ENCODE measurements at regions not wholly inside any gene's neighbourhood (a gene's known extent, or its start where the extent isn't known, plus 50 kb on each side); places are given as distances from the start of the nearest gene placed in this dataset.
"Not testable (repeated sequence)": the region's sequence is repeated elsewhere in the genome, so short reads cannot be mapped to it uniquely, and the experiment has no call there.

DNA sequence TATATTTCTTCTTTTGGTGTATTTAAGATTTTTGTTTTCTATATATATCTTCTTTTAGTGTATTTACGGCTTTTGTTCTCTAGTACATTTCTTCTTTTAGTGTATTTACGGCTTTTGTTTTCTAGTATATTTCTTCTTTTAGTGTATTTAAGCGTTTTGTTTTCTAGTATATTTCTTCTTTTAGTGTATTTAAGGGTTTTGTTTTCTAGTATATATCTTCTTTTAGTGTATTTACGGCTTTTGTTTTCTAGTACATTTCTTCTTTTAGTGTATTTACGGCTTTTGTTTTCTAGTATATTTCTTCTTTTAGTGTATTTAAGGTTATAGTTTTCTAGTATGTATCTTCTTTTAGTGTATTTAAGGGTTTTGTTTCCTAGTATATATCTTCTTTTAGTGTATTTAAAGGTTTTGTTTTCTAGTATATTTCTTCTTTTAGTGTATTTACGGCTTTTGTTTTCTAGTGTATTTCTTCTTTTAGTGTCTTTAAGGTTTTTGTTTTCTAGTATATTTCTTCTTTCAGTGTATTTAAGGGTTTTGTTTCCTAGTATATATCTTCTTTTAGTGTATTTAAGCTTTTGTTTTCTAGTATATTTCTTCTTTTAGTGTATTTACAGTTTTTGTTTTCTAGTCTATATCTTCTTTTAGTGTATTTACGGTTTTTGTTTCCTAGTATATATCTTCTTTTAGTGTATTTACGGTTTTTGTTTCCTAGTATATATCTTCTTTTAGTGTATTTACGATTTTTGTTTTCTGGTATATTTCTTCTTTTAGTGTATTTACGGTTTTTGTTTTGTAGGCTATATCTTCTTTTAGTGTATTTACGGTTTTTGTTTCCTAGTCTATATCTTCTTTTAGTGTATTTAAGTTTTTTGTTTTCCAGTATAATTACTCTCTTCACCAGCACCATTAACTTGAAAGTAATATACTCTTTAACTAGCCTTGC, 249.4 kb downstream of the SHOX start:
- not testable (repeated sequence) for DNase-seq

DNA sequence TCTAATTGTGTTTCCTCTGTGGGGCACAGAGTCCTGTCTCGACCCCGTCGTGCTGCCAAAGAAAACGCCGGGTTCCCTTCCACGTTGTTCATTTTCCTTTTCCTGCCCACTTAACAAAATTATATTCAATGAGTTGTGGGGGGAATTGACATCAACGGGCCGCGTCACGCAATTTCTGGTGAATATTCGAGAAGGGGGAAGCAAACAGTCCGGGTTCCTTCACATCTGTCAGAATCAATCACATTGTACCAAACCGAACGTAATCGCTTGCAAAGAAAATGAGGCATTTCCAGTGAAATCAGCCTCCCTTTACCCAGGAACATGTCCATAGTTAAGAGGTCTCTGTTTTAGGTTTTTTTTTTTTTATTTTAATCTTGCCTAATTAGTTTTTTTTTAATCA, 243.5 kb downstream of the SHOX start:
- DNase-seq, result no peak

DNA sequence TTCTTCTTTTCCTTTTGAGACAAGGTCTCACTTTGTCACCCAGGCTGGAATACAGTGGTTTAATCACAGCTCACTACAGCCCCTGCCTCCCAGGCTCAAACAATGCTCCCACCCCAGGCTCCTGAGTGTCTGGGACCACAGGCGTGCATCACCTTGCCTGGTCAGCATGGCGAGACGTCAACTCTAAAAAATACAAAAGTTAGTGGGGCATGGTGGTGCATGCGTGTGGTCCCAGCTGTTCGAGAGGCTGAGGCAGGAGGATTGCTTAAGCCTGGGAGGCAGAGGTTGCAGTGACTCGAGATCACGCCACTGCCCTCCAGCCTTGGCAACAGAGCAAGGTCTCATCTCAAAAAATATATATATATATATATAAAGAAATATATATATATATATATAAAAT, 242.4 kb downstream of the SHOX start:
- no peak for DNase-seq

DNA sequence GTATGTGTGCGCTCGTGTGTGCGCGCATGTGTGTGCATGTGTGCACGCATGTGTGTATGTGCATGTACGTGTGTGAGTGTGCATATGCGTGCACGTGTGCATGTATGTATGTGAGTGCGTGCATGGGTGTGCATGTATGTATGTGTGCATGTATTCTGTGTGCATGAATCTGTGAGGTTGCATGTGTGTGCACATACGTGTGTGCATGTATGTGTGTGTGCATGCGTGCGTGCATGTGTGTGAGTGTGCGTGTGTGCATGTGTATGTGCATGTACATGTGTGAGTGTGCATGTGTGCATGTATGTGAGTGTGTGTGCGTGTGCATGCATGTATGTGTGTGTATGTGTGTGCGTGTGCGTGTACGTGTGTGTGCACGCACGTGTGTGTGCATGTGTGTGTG, 241.5 kb downstream of the SHOX start:
- DNase-seq, result no peak

DNA sequence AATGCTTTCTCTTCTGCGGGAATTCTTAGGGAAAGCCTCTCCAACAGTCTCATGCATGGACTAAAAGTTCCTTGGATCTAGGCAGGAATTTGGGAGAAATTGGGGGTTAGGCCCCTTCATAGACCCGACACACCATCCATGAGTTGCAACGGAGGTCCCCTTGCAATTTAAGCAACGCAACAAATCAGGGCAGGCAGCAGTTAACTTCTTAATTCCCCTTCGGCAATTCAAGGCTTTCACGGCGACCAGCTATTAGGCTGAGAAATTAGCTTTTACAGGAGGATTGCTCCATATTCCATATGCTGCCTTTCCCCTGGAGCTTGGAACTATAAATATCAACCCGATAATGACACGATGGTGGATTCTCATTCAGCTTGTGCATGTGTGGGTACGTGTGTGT, 241.0 kb downstream of the SHOX start:
- DNase-seq, result no peak

DNA sequence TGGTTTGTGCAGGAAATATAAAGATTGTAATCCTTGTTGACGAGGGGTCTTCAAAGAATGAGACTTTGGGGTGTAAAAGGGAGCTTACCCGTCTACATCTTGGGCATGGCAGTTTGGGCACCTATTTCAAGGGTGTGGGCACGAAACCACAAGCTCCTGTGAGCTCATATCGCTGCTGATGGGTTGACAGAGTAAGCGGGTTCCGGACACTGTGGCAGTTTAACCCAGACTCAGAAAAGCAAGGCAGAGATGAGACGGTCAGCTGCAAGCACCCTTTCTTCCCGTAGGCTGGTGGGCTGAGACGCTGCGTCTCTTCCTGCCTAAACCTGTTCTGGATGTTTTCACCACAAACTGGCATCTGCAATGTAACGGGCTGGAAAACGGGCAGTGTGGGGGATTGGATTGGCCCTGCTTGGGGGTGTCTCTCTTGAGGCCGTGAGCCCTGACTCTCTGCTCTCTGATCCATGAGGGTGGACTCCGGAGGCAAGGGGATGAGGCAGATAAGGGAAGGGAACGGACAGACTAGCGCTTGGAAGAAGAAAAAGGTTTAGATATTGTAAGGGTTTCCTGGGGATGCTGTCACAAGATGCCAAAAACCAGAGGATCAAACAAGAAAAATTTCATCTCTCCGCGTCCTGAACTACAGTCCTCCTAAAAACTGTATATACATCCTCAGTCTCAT, 237.5 kb downstream of the SHOX start:
- no peak for DNase-seq

DNA sequence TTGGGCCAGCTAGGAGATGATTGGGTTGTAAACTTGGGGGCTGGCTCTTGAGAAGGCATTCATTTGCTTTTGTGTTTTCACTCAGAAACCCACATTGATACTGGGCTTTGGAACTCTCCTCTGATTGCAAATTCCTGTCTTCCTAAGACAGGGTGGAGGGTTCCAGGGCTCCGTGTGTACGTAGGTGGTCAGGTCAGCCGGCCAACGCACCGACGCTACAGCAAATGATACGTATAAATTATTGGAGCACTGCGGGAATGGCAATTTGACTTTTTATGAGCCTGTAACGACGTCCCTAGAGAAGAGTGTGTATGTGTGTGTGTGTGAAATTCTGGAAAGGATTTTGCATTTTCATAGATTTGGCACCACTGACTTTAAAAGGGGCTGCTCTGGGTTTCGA, 236.9 kb downstream of the SHOX start:
- DNase-seq, result no peak

DNA sequence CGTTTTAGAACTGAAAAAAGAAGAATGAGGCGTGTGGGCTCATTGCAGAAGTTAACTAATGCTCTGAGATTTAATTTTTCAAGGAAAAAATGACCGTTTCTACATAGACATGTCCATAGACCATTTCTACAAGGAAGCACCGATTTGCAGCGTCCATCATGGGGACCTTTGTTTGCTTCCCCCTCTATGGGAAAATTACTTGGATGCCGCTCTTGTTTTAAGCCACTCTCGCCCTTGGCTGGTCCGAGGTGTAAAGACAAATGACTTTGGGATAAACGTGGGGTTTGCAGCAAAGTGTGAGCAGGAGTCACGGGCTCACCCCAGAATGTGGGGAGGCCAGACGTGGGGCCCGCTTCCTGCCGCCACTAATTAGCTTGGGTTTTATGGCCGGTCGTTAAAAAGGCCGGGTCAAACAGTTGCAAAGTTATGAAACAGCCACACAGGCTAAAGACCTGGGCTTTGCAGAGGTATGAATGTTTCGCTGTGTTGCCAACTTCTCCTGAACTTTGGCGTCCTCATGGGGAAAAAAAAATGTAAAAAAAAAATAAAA, 235.9 kb downstream of the SHOX start:
- DNase-seq, result no peak

DNA sequence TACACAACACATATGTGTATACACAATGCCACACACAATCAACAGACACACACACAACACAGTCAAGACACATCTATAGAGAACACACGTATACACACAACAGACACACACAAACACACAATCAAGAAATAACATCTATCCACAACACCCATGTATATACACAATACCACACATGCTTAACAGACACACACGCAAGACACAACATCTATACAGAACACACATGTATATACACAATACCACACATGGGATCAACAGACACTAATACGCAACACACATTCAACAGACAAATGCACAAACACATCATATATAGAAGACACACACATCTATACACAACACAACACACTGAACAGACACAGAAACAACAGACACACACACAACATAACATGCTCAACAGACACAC, 234.8 kb downstream of the SHOX start:
- DNase-seq, result no peak

DNA sequence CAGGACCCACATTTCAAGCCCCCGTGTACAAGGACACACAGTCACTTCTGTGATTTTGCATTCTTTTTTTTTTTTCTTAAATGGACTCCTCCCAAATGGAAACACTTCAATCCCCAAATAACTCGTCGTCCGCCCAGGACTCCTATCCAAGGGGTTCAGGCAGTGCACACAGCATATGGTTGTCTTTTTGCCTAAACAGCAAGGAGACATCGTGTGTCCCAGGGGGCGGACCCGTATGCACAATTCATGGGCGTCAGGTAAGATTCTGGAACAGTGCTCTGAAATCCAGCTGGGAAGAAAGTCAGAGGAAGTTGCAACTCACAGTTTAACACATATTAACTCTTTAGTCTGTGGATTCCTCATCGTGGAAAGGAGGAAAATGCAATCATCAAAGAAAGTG, 231.3 kb downstream of the SHOX start:
- DNase-seq, result no peak

DNA sequence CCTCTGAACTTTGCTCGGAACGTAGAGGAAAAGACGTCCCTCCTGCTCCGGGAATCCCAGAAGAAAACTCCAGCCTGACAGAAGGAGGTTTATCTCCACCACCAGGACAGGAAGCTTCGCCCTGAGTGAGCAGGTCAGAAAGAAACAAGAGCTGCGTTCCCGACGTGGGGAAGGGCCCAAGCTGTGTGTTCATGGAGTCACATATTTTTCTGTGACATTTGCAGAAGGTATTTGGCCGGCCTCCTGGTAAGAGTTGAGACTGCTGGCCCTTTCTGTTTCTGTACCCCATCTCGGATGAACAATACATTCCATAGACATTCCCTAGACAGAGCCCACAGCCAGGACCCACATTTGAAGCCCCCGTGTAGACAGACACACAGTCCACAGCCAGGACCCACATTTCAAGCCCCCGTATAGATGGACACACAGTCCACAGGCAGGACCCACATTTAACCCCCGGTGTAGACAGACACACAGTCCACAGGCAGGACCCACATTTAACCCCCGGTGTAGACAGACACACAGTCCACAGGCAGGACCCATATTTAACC, 230.8 kb downstream of the SHOX start:
- no peak for DNase-seq

DNA sequence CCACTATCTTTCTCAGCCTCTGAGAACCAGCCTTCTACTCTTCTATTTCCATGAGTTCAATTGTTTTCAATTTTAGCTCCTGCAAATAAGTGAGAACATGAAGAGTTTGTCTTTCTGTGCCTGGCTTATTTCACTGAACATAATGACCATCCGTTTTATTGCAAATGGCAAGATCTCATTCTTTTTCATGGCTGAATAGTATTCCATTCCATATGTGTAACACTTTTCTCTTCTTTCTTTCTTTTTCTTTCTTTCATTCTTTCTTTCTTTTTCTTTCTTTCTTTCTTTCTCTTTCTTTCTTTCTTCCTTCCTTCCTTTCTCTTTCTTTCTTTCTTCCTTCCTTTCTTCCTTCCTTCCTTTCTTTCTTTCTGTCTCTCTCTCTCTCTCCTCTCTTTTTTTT, 228.7 kb downstream of the SHOX start:
- DNase-seq, result no peak

DNA sequence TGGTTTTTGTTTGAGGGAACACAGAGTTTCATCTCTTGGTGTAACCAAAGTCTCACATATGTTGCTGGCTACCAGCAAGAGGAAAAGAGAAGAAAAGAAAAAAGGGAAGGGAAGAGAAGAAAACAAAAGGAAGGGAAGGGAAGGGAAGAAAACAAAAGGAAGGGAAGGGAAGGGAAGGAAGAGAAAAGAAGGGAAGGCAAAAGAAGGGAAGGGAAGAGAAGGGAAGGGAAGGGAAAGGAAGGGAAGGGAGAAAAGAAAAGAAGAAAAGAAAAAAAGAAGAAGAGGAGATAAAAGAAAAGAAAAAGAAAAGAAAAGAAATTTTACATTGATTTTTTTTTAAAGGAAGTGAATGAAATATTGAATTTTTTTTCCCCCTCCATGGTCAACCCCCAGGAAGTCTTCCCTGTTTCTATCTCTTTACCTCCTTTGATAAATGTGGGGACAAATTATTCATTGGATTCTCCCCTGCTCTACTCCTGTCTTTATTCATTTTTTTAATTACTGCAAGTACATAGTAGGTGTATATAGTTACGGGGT, 228.0 kb downstream of the SHOX start:
- no peak for DNase-seq

DNA sequence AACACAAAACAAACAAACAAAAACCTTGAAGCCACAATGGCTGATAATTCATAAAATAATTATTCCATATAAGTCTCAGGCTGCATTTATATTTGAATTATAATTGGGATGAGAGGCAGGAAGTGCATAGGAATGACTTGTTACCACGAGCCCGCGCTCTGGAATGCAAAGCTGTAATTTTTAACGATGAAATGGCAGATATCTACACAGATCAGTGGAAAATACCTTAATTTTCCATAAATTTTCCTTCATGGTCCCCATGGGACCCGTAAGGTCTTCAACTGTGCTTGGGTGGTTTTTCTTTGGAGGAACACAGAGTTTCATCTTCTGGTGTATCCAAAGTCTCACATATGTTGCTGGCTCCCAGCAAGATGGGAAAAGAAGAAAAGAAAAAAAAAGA, 226.8 kb downstream of the SHOX start:
- no peak for DNase-seq

DNA sequence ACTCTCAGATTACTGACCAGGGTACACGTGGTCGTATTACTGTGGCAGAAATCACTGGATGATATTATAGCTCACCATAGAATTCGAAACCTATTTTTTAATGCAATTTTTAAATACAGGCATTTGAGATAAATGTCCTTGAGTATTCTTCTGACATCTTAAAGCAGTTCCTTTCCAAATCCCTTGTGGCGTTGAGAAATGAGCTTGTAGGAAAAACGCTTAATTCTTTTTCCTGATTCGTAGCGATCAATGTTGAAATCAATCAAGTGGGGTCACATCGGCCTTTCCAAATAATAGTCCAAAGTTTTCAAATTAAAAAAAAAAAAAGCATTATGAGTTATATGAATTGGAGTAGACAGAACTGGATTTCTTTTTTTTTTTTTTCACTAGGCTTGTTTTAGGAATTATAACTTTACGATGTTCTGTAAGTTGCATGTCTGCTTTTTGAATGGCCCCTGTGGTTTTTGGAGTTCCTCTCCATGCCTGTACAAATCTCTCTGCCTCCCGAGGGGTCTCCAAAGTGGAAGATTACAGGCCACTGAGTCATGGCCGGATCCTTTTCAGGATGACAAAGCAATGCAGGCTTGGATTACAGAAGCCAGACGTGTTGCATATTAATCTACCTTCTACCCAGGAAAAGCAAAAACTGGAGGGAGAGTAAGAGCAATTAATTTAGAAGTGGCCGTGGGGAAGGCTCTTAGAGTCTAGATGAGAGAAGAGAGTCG, 226.1 kb downstream of the SHOX start:
- no peak for DNase-seq

DNA sequence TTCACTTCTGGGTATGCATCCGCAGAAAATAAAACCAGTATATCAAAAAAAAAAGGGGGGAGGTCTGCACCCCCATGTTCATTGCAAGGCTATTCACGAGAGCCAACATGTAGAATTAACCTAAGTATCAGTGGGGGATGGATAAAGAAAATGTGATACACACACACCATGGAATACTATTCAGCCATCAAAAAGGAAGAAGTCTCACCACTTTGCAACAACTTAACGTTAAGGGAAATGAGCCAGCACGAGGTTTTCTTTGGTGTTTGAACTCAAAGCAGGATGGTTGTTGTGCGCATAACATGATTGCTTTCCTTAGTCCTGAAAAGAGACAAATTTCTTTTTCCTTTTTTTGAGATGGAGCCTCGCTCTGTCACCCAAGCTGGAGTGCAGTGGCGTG, 222.7 kb downstream of the SHOX start:
- no peak for DNase-seq

DNA sequence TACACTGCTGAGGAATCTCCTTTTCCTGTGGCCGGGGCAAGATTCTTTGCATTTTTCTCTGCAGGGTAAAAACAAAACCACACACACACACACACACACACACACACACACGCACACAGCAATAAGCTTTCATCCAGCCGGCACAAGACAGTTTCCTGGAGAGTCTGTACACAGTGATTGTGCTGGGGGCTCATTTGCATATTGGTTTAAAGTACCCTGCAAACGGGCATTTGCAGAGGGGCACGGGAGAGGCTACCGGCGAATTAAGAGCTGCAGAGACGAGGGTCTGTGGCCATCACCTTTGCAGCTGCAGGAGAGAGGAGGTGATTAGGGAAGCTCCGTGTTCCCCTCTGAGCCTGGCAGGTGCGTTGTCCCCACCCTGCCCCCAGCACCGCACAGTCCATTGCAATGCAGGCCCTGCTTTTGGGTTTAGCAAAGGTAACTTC, 219.9 kb downstream of the SHOX start:
- no peak for DNase-seq

DNA sequence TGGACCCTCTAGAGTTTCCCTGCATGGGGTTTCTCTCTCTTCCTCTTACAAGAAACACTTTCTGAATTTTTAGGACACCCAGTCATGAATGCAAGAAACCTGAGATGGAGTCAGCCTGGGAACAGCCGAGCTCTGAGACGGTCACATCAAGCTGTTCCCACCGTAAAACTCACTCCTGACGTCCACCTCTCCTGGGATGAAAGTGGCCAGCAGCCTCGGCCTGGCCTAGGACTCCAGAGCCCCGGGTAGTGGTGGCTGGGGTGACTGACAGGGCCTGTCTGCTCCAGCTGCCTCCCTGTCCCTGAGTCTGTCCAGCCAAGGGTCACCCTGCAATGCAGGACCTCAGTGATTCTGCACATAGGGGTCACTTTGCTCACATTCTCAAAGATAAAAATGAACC, 217.8 kb downstream of the SHOX start:
- DNase-seq, result no peak

DNA sequence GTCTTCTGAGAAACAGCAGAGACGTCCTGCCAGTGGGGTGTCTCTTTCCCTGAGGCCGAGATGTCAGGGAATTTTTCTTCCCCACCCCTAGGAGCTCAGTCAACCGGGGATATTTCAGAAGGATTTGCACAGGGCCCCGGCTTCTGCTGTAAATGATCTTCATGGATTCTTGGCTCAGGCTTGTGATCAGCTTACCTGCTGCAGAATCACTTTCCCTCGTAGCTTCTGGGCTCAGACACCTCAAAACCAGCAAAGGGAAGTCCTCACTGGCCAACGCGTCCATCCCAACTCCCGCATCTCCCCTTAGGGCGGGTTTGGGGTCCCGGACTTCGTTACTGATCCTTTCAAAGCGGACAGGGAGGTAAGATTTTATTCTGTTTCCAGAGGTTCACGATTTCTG, 212.7 kb downstream of the SHOX start:
- DNase-seq, result no peak

DNA sequence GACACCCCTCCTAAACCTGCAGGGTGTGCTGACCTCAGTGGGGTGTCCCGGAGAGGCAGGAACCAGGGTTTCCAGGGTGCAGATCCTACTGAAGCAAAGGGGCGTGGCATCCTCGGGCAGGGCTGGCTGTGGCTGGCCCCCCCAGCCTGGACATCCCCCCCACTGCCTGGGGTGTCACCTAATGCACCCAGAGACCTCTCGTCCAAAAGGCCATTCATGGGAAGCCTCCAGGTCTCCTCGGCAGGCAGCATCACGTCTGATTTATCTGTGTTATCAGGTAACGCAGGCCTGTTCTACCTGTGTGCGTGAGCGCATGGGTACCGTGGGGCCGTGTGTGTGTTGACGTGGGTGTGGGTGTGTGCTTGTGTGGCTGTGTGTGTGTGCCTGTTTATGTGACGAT, 210.0 kb downstream of the SHOX start:
- no peak for DNase-seq

DNA sequence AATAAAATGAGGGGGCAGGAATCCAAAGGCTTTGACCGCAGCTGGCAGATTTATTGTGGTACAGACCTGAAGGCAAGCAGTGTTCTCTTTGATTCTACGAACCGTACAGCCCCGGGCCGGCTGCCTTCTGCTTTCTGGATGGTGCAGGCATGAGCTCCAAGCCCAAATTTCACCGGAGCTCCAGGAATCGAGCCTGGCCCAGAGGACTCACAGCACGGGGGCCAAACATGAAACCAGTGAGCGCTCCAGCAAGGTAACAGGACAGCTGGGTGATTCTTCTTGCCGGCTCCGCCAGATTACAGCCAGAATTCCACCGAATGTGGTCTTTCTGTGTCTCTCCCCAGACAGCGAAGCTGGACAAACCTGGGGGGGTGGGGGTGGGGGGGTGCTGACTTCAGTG, 208.1 kb downstream of the SHOX start:
- DNase-seq, result not testable (repeated sequence)

DNA sequence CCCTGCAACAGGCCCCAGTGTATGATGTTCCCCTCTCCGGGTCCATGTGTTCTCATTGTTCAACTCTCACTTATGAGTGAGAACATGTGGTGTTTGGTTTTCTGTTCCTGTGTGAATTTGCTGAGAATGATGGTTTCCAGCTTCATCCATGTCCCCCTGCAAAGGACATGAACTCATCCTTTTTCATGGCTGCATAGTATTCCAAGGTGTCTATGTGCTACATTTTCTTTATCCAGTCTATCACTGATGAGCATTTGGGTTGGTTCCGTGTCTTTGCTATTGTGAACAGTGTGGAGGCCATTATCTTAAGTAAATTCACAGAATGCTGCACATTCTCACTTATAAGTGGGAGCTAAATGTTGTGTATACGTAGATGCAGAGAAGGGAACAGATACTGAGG, 205.3 kb downstream of the SHOX start:
- DNase-seq, result not testable (repeated sequence)

DNA sequence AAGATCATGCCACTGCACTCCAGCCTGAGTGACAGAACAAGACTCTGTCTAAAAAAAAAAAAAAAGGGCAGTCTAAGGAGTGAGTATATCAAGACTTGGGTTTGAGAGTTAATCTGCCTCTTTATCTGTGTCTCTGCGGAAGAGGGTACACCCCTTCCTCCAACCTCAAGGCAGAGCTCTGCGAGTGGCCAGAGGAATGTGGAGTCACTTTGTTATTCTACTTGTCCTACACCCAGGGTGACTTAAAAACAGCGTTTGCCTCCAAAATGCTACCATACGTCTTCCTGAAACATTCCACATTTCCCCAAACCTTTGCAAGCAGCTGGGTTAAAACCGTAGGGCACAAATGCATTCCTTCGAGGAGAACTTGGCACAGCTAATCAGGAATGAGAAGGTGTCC, 199.9 kb downstream of the SHOX start:
- DNase-seq, result no peak

Data from activated effector memory CD4-positive, alpha-beta T cell treated with anti-CD3 and anti-CD28 coated beads, Interleukin-2, amount 50 U/mL, for 16 hours (primary cell).